ENCODE measurements at regions not wholly inside any gene's neighbourhood (a gene's known extent, or its start where the extent isn't known, plus 50 kb on each side); places are given as distances from the start of the nearest gene placed in this dataset.

DNA sequence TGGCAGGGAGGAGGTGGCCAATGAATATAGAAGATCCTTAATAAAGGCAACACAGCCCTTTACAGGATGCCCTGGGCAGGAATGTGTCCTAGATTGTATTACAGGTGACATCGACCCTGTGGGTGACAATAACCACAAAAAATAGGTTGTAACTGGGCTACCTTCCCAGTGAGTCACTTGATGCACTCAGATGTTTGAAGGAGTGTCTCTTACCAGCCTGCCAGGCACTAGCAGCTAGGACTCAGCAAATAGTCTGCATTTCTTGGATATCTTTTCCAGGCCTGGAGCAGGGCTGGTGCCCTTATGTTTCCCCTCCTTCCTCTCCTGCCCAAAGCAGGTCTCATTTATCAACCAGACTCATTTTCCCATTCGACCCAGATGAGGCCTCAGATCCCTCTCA, 50.9 kb upstream of the TMEM164 start:
- TF ChIP-seq, protein P1, sequence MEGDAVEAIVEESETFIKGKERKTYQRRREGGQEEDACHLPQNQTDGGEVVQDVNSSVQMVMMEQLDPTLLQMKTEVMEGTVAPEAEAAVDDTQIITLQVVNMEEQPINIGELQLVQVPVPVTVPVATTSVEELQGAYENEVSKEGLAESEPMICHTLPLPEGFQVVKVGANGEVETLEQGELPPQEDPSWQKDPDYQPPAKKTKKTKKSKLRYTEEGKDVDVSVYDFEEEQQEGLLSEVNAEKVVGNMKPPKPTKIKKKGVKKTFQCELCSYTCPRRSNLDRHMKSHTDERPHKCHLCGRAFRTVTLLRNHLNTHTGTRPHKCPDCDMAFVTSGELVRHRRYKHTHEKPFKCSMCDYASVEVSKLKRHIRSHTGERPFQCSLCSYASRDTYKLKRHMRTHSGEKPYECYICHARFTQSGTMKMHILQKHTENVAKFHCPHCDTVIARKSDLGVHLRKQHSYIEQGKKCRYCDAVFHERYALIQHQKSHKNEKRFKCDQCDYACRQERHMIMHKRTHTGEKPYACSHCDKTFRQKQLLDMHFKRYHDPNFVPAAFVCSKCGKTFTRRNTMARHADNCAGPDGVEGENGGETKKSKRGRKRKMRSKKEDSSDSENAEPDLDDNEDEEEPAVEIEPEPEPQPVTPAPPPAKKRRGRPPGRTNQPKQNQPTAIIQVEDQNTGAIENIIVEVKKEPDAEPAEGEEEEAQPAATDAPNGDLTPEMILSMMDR (IDR thresholded peaks at IDR 0.05 in 4 of 5, conservative IDR thresholded peaks at IDR 0.05 in 1 of 5): no peak
- TF ChIP-seq POLR2A (IDR thresholded peaks at IDR 0.05): no peak
